Brain microvascular endothelial cell (primary cell): ENCODE measurements at regions not wholly inside any gene's neighbourhood (a gene's known extent, or its start where the extent isn't known, plus 50 kb on each side); places are given as distances from the start of the nearest gene placed in this dataset.

Experiments used
- DNase-seq: peaks from one replicate; pipeline ENCODE4 v3.0.0-alpha.2; 2020
- H3K27ac ChIP-seq: fragments of 250-450 bp; sonication (Bioruptor Pico); 2 replicates; pipeline ENCODE4 v1.5.1; 2020; ENCODE audit warnings: mild to moderate bottlenecking, moderate library complexity
- H3K27me3 ChIP-seq: fragments of 250-450 bp; sonication (Bioruptor Pico); replicated peaks from 2 replicates; pipeline ENCODE4 v1.5.1; 2020; ENCODE audit warnings: mild to moderate bottlenecking
- H3K36me3 ChIP-seq: fragments of 250-450 bp; sonication (Bioruptor Pico); replicated peaks from 2 replicates; pipeline ENCODE4 v1.5.1; 2020; ENCODE audit warnings: mild to moderate bottlenecking
- H3K4me3 ChIP-seq: 2 replicates; pipeline ENCODE4 v1.5.1; 2011; ENCODE audit warnings: low read depth, mild to moderate bottlenecking, control low read depth, low read length, moderate library complexity
- CTCF ChIP-seq: IDR thresholded peaks from 2 replicates; pipeline ENCODE4 v1.5.1; 2011; ENCODE audit warnings: low read depth, mild to moderate bottlenecking, moderate library complexity, low read length, control low read depth, inconsistent platforms; ENCODE audit errors: missing control alignments
- in situ Hi-C: cut with HindIII; loops from 2 replicates; pipeline ENCODE4 v1.10.0; 2017; ENCODE audit warnings: low sequenced_read_pairs, low pct_ligation_motif_present

GRCh38 chr2:19300961-19301360, 57.5 kb downstream of the OSR1 start:
- in situ Hi-C loops: no loop called here
- no peak for TF ChIP-seq CTCF
- no peak overlapping the region for H3K4me3 ChIP-seq
- H3K36me3 ChIP-seq: no peaks in the 10 kb centered on the region
- no peak overlapping the region for H3K27ac ChIP-seq
- DNase-seq: no peak
- no peaks in the 10 kb centered on the region for H3K27me3 ChIP-seq

- DNase-seq: no peak
- Histone ChIP-seq H3K36me3 (no peaks in the 10 kb centered on the region), H3K4me3 (no peak overlapping the region), H3K27ac (no peak overlapping the region), H3K27me3 (no peaks in the 10 kb centered on the region)
- TF ChIP-seq CTCF: no peak
- in situ Hi-C loops: no loop called here
Observed at GRCh38 chr2:19299522-19299921, 58.9 kb downstream of the OSR1 start.

- in situ Hi-C loops: no loop called here
- Histone ChIP-seq H3K36me3 (no peaks in the 10 kb centered on the region), H3K27me3 (no peaks in the 10 kb centered on the region), H3K4me3 (no peak overlapping the region), H3K27ac (no peak overlapping the region)
- TF ChIP-seq CTCF: no peak
- DNase-seq: no peak
Observed at GRCh38 chr2:19299032-19299431, 59.4 kb downstream of the OSR1 start.

GRCh38 chr2:19297716-19298115, 60.7 kb downstream of the OSR1 start:
- no peak for TF ChIP-seq CTCF
- Histone ChIP-seq H3K4me3 (no peak overlapping the region), H3K27ac (no peak overlapping the region), H3K27me3 (no peaks in the 10 kb centered on the region), H3K36me3 (no peaks in the 10 kb centered on the region)
- no peak for DNase-seq
- in situ Hi-C loops: no loop called here

GRCh38 chr2:19295998-19296502, 62.4 kb downstream of the OSR1 start:
- in situ Hi-C loops: no loop called here
- Histone ChIP-seq H3K4me3 (no peak overlapping the region), H3K36me3 (no peaks in the 10 kb centered on the region), H3K27ac (no peak overlapping the region), H3K27me3 (no peaks in the 10 kb centered on the region)
- no peak for DNase-seq
- no peak for TF ChIP-seq CTCF

GRCh38 chr2:19292007-19292406, 66.4 kb downstream of the OSR1 start:
- DNase-seq: no peak
- Histone ChIP-seq H3K36me3 (no peaks in the 10 kb centered on the region), H3K4me3 (no peak overlapping the region), H3K27ac (no peak overlapping the region), H3K27me3 (no peaks in the 10 kb centered on the region)
- no peak for TF ChIP-seq CTCF
- in situ Hi-C loops: no loop called here
